Dermis microvascular lymphatic vessel endothelial cell (primary cell): ENCODE measurements at regions not wholly inside any gene's neighbourhood (a gene's known extent, or its start where the extent isn't known, plus 50 kb on each side); places are given as distances from the start of the nearest gene placed in this dataset.

Source experiments
- DNase-seq, 2 donors: peaks; one replicate each; pipeline versions ENCODE4 v3.0.0 to v3.0.0-alpha.2; 2010; ENCODE audit warnings: low read depth in 2 of 2

DNA sequence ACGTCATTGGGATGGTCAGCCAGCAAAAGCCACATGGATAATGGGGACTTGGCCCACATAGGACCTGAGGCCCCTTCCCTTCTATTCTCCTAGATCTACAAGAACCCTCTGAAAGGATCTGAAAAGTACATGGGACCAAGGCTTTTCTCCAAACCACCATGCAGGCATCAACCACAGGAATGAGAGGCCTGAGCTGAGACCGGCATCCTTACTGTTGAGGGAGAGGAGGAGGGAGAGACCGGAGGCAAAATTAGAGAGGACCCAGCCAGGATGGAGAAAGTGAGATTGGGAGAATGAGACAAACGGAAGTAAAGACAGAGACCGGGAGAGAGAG, 281.7 kb downstream of the RRAGC start:
- no peak for DNase-seq

DNA sequence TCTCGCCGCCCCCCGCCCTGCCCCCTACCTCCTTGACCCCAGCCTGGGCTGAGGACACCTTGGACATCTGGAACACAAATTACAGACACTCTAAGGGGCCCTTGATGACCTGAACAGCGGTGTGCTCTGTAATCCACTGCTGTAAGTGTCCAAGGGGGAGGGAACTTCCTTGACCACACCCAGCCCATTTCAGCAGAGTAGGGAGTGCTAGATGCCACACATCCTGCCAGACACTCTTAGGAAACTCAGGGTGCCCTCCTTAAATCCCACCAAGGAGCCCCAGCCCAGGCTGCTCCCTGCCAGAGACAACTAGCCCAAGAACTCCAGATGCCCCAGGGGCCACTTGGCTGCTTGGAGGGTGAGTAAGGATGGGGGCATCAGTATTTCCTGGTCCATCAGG, 282.2 kb downstream of the RRAGC start:
- DNase-seq = no peak

DNA sequence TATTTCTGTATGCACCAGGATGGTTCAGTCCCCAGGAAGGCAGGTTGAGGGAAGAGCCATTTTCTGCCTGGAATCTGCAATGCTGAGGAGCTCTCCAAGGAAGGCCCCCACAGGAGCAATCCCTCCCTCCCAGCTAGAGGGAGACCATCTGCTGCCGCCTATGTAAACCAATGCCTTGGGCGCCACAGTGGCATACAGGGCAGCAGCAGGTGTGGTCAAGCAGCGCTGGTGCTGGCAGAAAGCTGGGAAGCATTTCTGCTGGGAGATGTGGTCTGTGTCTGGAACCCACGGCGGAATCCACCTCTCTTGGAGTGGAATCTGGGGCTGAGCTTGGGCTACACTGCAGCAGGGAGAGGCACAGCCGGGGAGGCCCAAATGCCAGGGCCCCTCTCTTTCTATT, 283.3 kb downstream of the RRAGC start:
- DNase-seq = no peak

DNA sequence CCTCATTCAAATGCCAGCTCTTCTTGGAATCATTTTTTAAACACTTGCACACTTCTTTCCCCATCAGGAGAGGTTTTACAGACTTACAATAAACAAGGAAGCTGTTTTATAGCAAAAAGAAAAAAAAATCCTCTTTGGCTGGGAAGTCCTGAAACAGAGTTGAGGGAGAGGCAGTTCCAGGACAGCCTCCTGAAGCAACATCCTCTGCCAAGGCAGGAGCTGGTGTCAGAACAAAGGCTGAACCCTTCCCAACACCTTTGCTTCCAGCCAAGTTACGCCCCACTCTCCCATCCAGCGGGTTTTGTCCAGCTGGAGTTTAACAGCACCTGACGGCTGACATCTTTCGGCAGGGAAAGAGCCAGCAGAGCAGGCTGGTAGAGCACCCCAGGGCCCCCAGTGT, 287.8 kb downstream of the RRAGC start:
- no peak for DNase-seq

DNA sequence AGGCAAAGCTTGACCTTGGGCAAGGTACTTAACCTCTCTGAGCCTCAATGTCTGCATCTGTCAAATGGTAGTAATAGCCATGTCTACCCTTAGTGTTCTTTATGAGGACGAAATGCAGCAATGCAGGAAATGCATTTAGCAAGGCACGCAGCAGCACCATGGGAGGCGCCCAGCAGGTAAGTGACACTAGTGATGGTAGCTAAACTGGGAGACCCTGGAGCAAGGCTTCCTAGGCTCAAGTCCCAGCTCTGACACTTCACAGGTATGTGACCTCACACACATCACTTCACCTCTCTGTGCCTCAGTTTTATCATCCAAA, 289.0 kb downstream of the RRAGC start:
- no peak for DNase-seq

DNA sequence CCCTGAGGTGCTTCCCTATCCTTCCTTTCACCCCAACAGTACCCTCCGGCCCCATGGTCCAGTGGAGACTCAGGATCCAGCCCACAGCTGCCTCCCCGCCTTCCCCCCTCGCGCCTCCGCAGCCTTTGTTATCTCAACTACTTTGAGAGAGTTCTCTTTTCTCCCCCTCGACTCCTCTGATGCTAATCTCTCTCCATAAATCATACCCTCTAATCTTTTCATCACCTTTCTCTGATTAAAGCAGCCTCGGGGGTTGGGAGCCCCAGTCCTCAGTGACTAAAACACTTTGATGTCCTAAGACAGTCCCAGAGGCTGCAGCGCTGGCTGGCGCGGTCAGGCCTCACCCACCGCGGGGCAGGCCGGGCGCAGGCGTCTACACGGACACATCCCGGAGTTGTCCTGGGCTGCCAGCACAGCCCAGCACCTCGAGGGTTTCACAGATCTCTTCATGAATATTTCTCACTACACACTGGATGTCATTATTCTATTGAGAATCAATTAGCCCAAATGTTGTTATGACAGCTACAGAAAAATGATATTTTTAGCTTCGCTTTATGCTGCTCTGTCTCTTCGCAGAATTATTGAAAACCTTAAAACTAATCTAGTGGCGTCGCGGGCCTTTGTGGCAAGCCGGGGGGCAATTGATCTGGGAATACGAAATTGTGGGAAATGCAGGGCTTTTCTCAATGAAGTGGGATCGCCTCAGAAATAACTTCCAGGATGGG, 289.5 kb downstream of the RRAGC start:
- DNase-seq = no peak

DNA sequence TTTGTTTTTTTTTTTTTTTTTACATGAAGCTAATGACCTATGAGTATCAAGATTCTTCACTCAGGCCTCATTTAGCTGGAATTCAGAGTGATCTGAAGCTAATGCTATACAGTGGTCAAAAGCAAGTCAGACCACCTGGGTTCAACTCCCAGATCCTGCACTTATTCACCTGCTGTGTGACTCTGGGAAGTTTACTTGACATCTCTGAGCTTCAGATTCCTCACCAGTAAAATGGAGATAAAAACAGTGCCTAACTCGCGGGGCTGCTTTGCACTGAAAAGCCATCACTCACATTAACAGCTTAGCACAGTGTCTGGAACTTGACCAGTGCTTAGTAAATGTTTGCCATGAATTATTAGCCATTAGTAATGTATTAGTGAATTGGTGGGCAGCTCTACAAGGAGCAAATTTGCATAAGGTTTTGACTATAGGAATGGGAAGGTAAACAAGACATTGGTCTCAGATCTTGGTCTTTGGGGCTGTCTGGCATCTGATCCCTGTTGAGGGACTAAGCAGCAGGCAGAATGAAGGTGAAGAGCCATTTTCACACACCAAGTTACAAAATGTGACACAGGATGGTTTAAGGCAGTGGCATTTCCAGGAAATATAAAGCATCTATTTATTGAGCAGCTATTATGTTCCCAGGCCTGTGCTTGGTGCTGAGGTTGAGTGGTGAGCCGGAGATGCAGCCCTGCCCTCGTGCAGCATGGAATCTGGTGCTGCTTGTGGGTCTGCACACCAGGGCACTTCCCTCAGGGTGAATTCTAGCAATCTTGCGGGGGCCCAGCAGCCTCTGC, 291.3 kb downstream of the RRAGC start:
- no peak for DNase-seq

DNA sequence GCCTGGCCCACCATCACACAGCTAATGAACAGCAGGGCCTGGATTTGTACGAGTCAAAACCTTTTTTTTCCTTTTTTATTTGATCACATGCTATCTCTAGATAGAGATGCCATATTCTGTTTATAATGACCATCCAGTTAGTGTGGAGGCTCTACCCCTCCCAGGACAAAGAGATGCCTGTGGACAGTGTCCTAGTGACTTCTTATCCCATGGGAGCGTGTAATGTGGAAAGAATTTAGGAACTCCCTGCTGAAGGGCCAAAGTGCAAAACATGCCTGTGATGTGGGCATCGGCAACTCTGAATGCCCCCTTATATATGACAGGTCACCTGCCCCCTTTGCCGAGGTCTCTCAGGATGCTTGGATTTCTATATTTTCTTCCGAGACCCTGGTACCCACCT, 292.2 kb downstream of the RRAGC start:
- DNase-seq = no peak

DNA sequence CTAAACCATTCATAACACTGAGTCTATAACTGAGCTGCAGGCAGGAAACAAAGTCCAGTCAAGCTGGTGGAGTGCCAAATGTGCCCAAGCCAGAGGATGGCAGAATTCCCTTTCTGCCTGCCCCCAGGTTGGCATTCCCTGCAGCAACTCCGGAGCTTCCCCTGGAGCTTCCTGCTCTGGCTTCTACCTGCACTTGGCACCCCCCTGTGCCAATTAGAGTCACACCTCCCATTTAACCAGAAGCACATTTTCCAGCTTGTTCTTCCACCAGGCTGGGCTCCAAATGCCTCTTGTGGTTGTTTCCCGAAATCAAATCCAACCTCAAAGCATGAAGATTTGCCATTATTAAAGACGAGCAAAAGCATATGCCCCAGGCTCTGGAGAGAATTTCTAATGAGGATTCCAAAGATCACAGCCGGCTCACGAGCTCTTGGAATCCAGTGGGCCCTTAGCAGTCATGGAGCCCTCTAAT, 294.5 kb downstream of the RRAGC start:
- no peak for DNase-seq

DNA sequence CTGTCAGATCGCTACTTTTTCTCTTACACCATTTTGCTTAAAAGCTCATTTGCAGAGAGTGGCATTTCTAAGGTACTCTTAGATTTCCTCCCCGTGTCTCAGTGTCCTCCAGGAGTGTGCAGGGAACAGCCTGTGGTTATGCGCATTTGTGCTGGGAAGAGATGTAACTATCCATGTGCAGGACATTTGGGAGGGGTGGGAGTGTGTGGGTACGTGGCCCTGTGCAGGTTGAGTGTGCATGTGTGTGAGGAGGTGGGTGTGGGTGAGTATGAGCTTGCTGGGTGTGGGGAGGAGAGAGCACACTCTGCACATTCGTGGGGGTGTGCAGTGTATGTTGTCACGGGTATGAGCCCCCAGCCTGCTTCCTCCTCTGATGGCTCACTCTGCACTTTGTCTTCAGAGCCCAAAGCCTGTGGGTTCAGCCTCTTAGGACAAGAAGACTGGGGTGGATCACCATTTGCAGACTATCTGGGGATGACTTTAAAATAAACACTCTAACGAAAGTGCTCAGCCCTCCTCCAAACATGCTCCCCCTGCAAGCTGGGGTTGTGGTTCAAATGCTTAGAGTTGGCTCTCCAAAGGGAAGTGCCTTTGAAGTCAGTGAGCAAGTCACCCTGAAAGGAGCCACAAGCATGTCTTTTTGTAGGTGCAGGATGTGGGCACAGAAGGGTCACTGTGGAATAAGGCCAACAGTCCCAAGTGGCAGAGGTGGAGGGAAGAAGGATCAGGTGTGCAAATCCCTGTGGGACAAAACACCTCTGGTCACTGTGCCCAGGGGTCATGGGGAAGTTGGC, 295.4 kb downstream of the RRAGC start:
- no peak for DNase-seq

DNA sequence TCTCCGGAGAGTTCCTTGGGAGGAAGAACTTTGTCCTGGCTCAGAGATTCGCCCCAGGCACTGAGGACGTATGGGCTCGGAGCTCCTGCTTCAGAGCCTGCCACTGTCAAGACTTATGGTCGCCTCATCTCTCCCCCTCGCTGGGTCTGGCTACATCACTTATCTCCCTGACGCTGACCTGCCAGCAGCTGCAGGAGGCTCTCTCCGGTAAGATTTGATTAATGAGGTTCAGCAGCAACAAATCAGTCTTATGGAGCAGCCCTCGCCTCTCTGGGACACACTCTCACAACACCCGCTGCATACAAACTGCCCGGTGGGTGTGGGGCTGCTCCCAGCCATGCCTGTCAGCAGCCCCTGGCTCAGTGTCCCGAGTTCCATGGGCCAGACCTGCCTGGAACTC, 297.8 kb downstream of the RRAGC start:
- DNase-seq = no peak

DNA sequence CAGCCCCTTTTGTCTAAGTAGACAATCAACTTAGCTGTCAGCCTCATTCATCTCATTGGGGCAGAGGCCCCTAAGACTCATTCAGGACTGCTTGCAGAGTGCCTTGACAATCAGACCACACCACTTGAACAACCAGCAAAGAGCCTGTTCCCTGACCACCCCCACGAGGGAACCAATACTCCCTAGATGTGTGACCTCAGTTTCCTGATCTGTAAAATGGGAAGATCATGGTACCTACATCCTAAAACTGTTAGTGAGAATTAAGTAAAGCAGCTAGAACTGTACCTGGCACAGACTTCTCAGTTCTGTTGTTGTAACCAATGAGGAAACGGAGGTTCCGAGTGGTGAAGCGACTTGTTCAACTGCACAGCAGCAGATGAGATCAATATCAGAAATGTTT, 298.5 kb downstream of the RRAGC start:
- DNase-seq = no peak

DNA sequence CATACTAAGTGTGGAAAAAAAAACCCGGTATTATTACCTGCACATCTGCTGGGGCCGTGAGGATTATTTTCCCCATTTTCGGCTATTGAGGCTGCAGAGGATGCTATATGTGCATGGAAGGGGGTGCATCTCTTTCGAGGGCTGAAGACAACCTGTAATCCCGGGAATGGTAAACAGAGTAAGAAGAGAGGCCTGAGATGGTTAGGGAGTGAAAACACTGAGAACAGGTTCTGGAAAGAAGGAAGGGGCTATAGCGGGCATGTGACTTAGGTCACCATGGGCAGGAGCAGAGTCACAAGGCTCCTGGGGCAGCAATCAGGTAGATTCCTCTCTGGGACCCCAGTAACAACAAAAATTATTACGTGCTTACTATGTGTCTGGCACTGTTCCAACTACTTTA, 299.1 kb downstream of the RRAGC start:
- no peak for DNase-seq

DNA sequence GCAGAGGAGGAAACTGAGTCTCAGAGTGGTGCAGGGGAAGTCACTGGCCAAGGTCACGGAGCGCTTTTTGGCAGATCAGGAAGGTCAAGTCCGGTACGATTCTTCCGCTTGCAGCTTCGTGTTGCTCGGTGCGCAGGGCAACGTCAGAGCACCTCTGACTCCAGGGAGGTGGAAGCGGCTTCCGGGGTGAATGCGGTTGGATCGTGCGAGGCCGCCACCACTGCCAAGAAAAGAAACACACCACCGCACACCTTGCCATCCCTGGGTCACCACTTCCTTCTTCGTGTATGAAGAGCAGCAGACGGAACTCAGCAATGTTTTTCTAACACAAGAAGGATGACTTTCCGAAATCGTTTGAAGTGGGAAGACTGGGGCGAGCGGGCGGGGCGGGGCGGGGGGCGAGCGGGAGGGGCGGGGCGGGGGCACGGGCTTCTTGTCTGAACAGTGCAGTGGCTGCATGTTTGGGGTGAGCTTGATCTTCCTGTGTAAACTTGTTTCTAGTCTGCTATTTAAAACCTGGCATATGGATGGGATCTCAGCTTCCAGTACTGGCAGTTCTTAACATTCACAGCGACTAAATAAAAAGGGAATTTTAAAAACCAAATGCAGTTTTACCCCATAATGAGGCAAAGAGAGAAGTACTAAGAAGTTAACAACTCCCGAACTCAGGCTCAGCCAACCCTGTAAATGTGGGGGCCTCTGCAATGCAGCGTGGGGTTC, 300.0 kb downstream of the RRAGC start:
- DNase-seq = no peak

DNA sequence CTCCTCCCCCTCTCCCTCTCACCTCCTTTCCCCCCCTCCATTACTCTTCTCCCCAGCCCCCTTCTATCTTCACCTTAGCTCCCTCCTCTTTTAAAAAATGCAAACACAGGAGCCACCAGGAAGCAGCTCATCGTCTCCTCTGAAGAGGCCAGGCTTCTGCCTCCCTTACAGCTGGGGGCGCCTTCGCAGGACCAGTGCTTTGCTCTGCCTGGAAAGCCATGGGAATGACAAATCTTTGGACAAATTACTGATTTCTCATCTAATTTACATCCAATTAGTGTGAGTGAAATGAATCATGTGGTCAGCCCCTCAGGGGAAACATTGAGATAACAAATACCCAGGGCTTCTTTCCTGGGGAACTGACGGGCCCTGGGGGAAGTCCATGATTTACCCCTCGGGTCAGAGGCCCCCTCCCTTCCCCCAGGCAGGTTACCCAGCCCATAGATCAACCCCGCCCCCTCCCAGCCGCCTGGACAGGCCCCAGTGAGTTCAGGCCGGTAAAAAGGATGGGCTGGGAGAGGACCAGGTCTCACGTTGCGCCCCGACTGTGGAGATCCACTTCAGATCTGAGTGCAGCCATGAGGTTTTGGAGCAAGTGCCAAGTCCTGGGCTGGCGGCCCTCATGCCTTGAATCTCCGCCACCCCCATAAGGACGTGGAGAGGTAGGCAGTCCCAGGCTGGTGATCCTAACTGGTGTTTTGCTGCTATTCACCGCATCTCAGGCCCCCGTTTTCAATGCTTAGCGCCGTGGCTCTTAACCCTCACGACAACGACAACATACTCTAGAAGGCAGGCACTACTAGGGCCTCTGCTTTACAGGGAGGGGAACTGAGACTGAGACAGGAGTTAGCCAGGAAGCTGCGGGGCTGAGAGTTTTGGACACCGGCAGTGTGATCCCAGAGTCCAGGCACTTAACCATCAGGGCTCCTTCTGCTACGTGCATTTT, 300.8 kb downstream of the RRAGC start:
- DNase-seq = no peak

DNA sequence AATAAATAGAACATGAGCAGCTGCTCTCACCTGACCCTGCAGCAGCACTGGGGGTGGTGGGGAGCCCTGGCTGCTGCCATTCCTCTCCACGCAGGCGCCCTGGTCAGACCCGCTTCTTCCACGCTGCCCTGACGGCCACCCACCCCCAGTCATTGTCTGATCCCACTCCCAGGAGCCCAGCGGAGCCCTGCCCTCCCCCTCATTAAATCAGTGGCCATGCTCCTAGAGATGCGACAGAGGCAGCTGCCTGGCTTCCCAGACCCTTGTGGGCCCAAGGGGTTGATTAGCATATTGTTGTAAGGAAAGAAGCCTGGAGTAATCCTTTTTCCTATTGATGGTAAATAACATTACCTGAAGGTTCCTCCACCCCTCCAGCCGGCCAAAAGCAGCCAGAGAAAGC, 301.5 kb downstream of the RRAGC start:
- no peak for DNase-seq

DNA sequence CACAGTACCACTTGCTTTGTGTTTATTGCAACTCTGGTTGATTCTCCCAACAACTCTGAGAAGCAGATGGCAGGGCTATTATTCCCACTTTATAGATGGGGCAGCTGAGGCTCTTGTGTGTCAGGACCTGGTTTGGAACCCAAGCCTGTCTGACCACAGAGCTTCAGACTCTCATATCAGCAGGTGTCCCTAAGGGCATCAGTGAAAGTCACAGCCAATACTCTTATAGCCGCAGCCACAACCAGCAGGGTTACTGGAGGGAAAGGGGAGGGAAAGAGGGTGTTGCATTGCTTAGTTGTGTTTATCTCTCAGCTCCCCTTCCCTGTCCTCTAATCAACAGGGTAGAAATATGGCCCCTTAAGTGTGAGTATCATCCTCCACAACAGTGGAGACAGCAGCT, 304.0 kb downstream of the RRAGC start:
- DNase-seq = no peak

DNA sequence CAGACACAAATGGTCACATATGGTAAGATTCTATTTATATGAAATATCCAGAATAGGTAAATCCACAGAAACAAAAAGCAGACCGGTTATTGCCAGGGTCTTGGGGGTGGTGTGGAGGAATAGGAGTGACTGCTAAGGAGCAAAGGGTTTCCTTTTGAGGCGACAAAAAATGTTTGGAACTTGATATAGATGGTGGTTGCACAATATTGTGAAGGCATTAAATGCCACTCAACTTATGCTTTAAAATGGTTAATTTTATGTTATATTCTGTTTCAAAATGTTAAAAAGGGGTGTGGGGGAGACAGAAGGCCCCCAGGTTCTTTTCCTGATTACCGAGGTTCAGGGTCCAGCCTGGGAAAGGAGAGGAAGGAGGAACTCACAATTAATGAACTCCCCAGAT, 304.4 kb downstream of the RRAGC start:
- DNase-seq = no peak

DNA sequence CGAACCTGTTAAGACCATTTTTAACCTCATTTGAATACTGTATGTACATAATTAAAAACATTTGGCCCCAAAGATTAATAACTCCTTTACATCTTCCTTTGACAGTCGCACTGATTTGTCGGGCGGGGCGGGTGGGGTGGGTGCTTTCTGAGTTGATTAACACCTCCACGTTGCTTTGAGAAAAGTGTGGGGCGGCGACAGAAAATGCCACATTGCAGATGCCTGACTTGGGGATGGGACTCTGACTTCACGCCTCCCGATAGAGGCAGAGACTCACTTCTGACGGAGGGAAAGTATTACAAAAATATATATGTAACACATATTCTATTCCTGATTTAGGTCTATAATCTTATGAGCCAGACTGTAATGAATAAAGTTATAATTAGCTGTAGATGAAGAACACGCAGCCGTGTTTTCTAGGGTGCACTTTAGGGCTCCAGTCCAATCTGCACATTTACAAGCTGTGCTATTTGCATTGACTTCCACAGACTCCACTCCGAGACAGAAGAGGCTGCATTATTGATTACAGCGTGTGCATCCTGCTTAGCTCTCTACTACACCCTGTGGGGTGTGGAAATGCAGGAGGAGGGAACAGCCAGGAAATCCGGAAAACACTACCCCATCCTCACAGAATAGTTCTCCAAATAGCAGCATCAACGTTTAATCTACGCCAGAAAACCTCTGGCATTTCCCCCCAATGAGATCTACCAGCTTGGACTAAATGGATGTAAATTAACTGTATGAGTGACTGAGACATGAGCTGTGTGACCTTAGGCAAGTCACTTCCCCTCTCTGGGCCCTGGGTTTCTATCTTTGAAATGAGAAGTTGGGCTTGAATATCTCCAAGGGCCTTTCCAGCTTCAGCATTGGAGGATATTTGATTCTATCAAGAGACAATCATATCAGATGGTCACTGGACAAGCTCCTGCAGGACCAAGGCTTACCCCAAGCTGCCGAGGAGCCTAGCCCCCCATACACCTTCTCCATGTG, 308.0 kb downstream of the RRAGC start:
- DNase-seq = no peak

DNA sequence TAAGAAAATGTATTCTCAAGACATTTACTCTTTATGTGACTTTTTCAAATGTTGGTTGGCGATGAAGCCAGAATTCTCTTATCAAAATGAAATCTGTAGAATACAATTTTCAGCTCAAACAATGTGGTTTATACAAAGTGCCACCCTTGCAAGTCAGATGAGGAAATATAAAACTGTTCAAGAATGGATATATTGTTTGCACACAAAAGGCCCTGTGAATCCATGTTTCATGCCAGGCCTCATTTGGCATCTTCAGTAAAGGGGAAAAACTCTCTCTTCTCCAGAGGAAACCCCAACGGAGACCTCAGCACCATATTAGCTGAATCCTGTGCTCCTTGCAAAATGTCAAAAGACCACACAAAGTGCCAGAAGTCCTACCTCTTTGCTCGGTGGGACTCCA, 310.4 kb downstream of the RRAGC start:
- no peak for DNase-seq
